Activated CD4-positive, alpha-beta T cell treated with anti-CD3 and anti-CD28 coated beads, Interleukin-2, amount 10 ng/mL, durations not matched to agents 24 days and 14 days (primary cell): ENCODE measurements at regions not wholly inside any gene's neighbourhood (a gene's known extent, or its start where the extent isn't known, plus 50 kb on each side); places are given as distances from the start of the nearest gene placed in this dataset.
"Not testable (repeated sequence)": the region's sequence is repeated elsewhere in the genome, so short reads cannot be mapped to it uniquely, and the experiment has no call there.

Experiments
- DNase-seq: peaks from one replicate; pipeline ENCODE4 v3.0.0; 2022
- H3K27ac Mint-ChIP-seq: one replicate; pipeline ENCODE4 v1.8.0; 2022; ENCODE audit warnings: mild to moderate bottlenecking, mixed read lengths
- H3K27me3 Mint-ChIP-seq: one replicate; pipeline ENCODE4 v1.8.0; 2022; ENCODE audit warnings: mixed read lengths
- H3K36me3 Mint-ChIP-seq: one replicate; pipeline ENCODE4 v1.8.0; 2022; ENCODE audit warnings: low read depth, mild to moderate bottlenecking, mixed read lengths
- H3K4me1 Mint-ChIP-seq: one replicate; pipeline ENCODE4 v1.8.0; 2021; ENCODE audit warnings: mixed read lengths
- H3K4me3 Mint-ChIP-seq: one replicate; pipeline ENCODE4 v1.8.0; 2022; ENCODE audit warnings: mild to moderate bottlenecking, moderate library complexity, mixed read lengths
- H3K9me3 Mint-ChIP-seq: one replicate; pipeline ENCODE4 v1.8.0; 2021; ENCODE audit warnings: mixed read lengths
- intact Hi-C: fragments of 100-400 bp; cut with micrococcal nuclease; formaldehyde crosslinking; loops from one replicate; pipeline ENCODE4 v1.15.1; 2023

DNA sequence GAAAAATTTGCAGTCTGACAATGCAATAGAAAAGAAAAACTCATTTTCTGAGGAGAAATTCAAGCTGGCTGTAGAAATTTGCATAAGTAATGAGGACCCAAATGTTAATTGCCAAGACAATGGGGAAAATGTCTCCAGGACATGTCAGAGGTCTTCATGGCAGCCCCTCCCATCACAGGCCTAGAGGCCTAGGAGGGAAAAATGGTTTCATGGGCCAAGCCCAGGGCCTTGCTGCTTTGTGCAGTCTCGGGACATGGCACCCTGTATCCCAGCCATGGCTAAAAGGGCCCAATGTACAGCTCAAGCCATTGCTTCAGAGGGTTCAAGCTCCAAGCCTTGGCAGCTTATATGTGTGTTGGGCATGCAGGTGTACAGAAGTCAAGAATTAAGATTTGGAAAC, 244.9 kb upstream of the ZFP42 start:
- H3K4me3 Mint-ChIP-seq, H3K4me1 Mint-ChIP-seq, H3K9me3 Mint-ChIP-seq, DNase-seq, H3K36me3 Mint-ChIP-seq, H3K27ac Mint-ChIP-seq, H3K27me3 Mint-ChIP-seq, intact Hi-C loops: not testable (repeated sequence)

DNA sequence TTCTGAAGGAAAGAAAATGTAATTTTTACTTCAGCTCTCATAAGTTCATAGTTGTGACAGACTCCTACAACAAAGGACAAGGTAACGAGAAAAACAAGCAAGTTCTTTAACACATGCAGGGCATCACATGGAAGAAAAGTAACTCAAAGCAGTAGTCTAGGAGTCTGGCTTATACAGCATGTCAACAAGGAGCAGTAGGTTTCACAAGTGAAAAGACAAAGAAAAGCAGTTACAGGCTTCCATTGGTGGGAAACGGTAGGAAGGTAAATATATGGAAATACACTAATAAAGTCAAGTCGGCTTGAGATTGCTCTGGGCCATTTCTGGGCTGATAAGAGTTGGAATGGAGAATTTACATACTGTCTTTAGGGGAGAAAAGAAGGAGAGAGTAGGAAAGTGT, 228.4 kb upstream of the ZFP42 start:
- H3K27me3 Mint-ChIP-seq: no peaks in the 10 kb centered on the region
- no peak for DNase-seq
- intact Hi-C loops: no loop called here
- no peaks in the 10 kb centered on the region for H3K36me3 Mint-ChIP-seq
- no peaks in the 10 kb centered on the region for H3K4me1 Mint-ChIP-seq
- no peak overlapping the region for H3K4me3 Mint-ChIP-seq
- H3K9me3 Mint-ChIP-seq: peaks cover 9% of the 10 kb centered on the region
- H3K27ac Mint-ChIP-seq: no peak overlapping the region

DNA sequence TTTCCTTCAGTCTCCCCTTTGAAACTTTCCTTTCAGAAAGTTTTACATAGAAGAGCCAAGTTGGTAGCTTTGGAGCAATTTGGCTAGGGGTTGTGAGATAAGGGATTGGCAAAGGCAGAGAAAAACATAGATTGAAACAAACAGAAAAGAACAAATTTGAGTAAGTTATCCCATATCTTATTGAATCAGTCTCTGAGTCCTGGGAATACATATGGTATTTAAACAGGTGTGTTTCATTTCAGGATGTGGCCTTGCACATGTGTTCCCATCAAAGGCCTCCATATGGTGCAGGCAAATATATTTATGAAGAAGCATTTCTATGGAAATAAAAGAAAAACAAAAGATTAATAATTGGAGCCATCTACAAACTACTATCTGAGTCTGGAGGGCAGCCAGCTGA, 227.9 kb upstream of the ZFP42 start:
- Mint-ChIP-seq H3K27me3 (no peaks in the 10 kb centered on the region), H3K36me3 (no peaks in the 10 kb centered on the region), H3K4me3 (no peak overlapping the region), H3K9me3 (peaks cover 9% of the 10 kb centered on the region), H3K27ac (no peak overlapping the region), H3K4me1 (no peaks in the 10 kb centered on the region)
- intact Hi-C loops: no loop called here
- DNase-seq: no peak

DNA sequence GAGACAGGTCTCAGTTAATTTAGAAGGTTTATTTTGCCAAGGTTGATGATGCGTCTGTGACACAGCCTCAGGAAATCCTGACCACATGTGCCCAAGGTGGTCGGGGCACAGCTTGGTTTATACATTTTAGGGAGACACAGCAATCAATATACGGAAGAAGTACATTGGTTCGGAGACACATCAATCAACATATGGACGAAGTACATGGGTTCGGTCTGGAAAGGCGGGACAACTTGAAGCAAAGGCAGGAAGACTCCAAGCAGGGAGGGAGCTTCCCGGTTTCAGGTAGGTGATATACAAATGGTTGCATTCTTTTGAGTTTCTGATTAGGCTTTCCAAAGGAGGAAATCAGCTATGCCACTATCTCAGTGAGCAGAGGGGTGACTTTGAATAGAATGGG, 225.2 kb upstream of the ZFP42 start:
- H3K27ac Mint-ChIP-seq: no peak overlapping the region
- H3K27me3 Mint-ChIP-seq: no peaks in the 10 kb centered on the region
- intact Hi-C loops: no loop called here
- H3K4me1 Mint-ChIP-seq: no peaks in the 10 kb centered on the region
- peaks cover 4% of the 10 kb centered on the region for H3K9me3 Mint-ChIP-seq
- no peak overlapping the region for H3K4me3 Mint-ChIP-seq
- no peaks in the 10 kb centered on the region for H3K36me3 Mint-ChIP-seq
- no peak for DNase-seq

DNA sequence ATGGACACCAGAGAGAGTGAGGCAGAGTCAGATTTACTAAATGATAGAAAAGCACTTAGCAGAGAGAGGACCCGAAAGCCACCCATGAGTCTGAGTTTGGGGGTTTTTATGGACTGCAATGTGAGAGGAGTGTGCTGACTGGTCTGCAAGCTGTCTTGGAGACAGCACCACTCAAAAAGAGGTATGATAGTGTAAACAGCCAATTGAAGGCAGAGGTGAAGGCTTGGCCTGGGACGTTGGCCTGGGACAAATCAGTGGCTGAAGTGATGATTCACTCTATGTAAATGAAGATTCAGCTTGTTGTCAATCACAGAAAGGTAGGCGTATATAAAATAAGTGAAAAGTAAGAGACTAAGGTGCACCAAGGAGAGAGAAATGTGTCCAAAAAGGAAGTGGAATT, 217.6 kb upstream of the ZFP42 start:
- no peak overlapping the region for H3K4me3 Mint-ChIP-seq
- no peaks in the 10 kb centered on the region for H3K4me1 Mint-ChIP-seq
- DNase-seq: no peak
- intact Hi-C loops: no loop called here
- no peaks in the 10 kb centered on the region for H3K27me3 Mint-ChIP-seq
- no peaks in the 10 kb centered on the region for H3K9me3 Mint-ChIP-seq
- no peaks in the 10 kb centered on the region for H3K36me3 Mint-ChIP-seq
- H3K27ac Mint-ChIP-seq: no peak overlapping the region

DNA sequence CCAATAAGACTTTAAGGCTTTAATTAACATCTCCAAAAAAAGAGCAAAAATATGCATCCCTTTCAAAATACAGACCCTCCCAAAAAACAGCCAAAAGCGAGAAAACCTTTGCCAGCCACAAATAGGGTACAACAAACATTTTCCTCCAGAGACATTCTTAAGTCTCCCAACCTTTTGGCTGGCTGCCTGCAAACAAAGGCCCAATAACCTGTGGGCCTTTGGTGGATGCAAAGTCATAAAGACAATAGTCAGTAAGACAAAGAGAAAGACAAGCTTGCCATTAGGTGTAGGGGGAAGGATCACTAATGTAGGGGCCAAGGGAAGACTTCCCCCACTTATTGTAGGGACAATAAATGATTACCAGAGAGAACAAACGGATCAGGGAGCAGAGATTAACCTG, 215.5 kb upstream of the ZFP42 start:
- no peaks in the 10 kb centered on the region for H3K27me3 Mint-ChIP-seq
- no peak overlapping the region for H3K27ac Mint-ChIP-seq
- intact Hi-C loops: no loop called here
- H3K4me3 Mint-ChIP-seq: no peak overlapping the region
- H3K4me1 Mint-ChIP-seq: no peaks in the 10 kb centered on the region
- no peak for DNase-seq
- no peaks in the 10 kb centered on the region for H3K9me3 Mint-ChIP-seq
- H3K36me3 Mint-ChIP-seq: no peaks in the 10 kb centered on the region

DNA sequence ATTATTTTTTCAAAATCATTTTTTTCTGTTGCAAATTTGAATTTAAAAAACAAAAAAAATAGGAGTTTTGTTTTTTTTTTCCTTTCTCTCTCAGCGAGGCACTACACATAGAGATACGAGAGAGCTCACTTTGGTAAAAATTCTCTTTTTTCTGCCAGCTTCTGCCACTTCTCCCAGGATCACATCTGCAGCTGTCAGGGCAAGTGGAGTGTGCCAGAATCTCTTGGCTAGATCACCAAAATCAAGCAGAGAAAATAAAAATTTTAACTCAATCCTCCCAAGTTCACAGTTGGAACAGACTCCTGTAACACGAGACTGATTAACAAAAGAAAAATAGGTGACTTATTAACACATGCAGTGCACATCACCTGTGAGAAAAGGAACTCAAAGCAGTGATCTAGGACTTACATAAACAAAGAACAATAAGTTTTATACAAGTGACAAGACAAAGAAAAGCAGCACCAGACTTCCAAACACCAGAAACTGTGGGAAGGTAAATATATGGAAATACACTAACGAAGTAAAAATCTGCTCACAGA, 213.2 kb upstream of the ZFP42 start:
- no peaks in the 10 kb centered on the region for H3K36me3 Mint-ChIP-seq
- H3K27ac Mint-ChIP-seq: no peak overlapping the region
- H3K4me1 Mint-ChIP-seq: no peaks in the 10 kb centered on the region
- no peaks in the 10 kb centered on the region for H3K27me3 Mint-ChIP-seq
- no peak overlapping the region for H3K4me3 Mint-ChIP-seq
- H3K9me3 Mint-ChIP-seq: no peaks in the 10 kb centered on the region
- DNase-seq: no peak
- intact Hi-C loops: no loop called here

DNA sequence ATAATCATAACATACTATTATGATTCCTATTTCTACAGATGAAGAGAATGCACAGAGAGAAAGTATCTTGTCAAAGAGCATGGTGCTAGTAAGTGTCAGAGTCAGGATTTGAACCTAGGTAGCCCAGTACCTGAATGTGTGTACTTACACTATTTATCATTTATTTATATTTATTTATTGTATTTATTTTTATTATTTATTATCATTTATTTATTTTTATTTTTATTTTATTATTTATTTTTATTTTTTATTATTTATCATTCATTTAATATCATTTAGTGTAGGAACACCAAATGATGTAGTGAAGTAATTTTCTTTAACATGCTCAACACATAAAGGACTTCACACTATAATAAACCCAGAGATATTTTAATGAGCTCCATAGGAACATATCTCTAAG, 209.4 kb upstream of the ZFP42 start:
- H3K36me3 Mint-ChIP-seq: no peaks in the 10 kb centered on the region
- intact Hi-C loops: no loop called here
- no peaks in the 10 kb centered on the region for H3K27me3 Mint-ChIP-seq
- H3K4me3 Mint-ChIP-seq: no peak overlapping the region
- H3K9me3 Mint-ChIP-seq: no peaks in the 10 kb centered on the region
- H3K4me1 Mint-ChIP-seq: no peaks in the 10 kb centered on the region
- H3K27ac Mint-ChIP-seq: no peak overlapping the region
- no peak for DNase-seq

DNA sequence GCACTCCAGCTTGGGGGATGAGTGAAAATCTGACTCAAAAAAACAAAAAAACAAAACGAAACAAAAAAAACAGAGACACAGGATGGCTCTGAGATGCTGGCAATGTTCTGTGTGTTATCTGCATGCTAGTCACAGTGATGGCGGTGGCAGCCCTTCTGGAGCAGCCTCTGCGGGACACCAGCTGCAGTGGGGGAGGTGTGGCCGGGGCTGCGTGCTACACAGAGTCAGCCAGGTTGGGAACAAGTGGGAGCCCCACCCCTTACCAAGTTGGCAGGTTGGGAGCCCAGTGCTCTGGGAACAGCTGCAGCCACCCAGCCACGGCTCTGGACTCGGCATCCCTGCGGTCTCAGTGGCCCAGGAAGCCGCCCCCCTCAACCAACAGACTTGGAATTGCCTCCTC, 206.5 kb upstream of the ZFP42 start:
- H3K4me3 Mint-ChIP-seq: no peak overlapping the region
- H3K9me3 Mint-ChIP-seq: no peaks in the 10 kb centered on the region
- intact Hi-C loops: no loop called here
- DNase-seq: no peak
- H3K4me1 Mint-ChIP-seq: no peaks in the 10 kb centered on the region
- no peak overlapping the region for H3K27ac Mint-ChIP-seq
- no peaks in the 10 kb centered on the region for H3K27me3 Mint-ChIP-seq
- H3K36me3 Mint-ChIP-seq: no peaks in the 10 kb centered on the region

DNA sequence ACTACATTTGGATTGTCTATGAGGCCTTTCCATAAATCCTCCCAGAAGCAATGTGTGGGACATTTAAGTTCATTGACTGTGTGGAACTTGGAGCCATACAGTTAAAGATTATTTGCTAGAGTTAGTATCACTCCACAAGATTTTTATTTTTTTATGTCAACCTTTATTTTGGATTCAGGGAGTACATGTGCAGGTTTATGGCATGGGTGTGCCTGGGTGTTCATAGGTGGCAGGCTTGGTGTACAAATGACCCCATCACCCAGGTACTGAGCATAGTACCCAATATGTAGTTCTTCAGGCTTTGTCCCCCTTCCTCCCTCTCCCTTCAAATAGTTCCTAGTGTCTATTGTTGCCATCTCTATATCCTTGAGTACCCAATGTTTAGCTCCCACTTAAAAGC, 199.8 kb upstream of the ZFP42 start:
- intact Hi-C loops: no loop called here
- Mint-ChIP-seq H3K27ac (no peak overlapping the region), H3K4me1 (no peaks in the 10 kb centered on the region), H3K27me3 (no peaks in the 10 kb centered on the region), H3K4me3 (no peak overlapping the region), H3K36me3 (no peaks in the 10 kb centered on the region), H3K9me3 (peaks cover 5% of the 10 kb centered on the region)
- DNase-seq: no peak

DNA sequence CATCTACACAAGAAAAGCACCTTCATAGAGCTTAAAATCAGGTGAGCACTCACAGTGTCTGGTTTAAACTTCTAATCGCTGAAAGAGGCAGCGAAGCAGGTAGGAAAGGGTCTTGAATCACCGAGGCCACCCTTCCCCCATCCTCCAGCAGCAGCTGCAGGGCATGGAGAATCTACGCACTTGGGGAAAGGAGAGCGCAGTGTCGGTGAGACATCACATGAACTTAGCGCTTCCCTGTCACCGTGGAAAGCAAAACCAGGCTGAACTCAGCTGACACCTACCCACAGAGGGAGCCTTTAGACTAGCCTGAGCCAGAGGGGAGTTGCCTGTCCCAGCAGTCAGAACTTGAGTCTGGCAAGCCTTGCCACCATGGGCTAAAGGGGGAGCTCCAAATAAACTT, 197.2 kb upstream of the ZFP42 start:
- no peaks in the 10 kb centered on the region for H3K27me3 Mint-ChIP-seq
- no peaks in the 10 kb centered on the region for H3K4me1 Mint-ChIP-seq
- H3K27ac Mint-ChIP-seq: no peak overlapping the region
- no peak for DNase-seq
- H3K36me3 Mint-ChIP-seq: no peaks in the 10 kb centered on the region
- peaks cover 5% of the 10 kb centered on the region for H3K9me3 Mint-ChIP-seq
- H3K4me3 Mint-ChIP-seq: no peak overlapping the region
- intact Hi-C loops: no loop called here

DNA sequence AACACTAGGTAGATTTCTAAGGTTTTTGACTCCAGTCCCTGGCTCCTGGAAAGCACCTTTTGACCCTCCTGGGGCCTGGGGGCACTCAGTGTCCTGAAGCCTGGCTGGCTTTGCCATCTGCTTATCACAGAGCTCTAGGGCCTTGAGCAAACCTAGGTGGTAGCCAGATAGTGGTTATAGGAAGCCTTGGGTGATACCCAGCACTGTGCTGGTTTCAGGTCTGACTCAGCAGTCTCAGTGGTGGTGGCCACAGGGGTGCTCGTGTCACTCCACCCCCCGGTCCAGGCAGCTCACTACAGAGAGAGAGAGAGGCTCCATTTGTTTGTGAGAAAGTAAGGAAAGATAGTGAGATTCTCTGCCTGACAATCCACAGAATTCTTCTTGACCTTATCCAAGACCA, 195.8 kb upstream of the ZFP42 start:
- Mint-ChIP-seq H3K4me1 (no peaks in the 10 kb centered on the region), H3K27me3 (no peaks in the 10 kb centered on the region), H3K4me3 (no peak overlapping the region), H3K9me3 (peaks cover 5% of the 10 kb centered on the region), H3K27ac (no peak overlapping the region), H3K36me3 (no peaks in the 10 kb centered on the region)
- intact Hi-C loops: no loop called here
- no peak for DNase-seq

DNA sequence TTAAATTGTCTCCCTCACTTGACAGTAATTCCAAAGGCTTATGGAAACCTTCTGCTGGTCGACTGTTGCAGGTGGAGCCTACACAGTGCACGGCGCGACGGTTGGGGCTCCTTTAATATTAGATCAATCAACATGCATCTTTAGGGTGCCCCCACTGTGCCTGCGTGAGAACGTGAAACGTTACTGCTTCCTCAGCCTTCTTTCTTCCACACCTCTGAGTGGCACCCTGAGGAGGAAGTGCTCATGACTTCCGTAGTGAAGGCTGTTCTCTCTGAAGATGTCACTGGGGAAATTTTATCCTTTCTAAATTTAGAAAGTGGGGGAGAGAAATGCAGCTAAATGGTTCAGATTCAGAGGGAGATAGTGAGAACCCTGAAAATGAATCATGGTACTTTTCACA, 184.0 kb upstream of the ZFP42 start:
- Mint-ChIP-seq H3K27me3 (no peaks in the 10 kb centered on the region), H3K27ac (no peak overlapping the region), H3K36me3 (no peaks in the 10 kb centered on the region), H3K9me3 (peaks cover 20% of the 10 kb centered on the region), H3K4me1 (no peaks in the 10 kb centered on the region), H3K4me3 (no peak overlapping the region)
- intact Hi-C loops: no loop called here
- DNase-seq: no peak

DNA sequence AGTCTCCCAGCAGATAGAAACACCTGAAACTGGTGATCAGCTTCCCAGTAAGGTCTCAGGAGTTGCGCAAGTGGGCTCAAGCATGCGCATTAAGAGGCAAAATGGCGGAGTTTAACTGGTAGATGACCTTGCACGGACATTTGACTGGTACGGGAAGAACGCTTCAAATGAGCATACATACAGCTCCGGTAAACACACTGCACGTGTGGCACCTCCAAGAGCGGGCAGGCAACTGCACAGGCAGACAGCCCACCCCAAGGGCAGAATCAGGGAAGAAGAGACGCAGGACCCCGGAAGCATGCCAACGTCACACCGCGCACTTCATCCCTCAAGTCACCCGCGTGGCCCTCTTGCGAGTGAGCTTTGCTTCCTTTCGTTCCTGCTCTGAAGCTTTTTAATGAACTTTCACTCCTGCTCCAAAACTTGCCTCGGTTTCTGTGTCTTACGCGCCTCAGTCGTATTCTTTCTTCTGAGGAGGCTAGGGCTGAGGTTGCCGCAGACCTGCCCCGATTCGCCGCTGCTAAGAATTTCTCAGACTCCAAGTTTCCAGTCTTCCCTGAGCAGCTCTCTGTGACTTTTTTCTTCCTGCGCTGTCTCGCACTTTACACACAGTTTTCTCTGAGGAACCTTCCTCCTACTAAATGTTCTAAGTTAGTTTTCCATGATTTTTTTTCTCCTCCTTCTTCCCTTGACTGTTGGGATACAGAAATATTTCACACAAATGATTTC, 180.7 kb upstream of the ZFP42 start:
- no peak for DNase-seq
- H3K27ac Mint-ChIP-seq: peak overlapping the region; percentile 69

DNA sequence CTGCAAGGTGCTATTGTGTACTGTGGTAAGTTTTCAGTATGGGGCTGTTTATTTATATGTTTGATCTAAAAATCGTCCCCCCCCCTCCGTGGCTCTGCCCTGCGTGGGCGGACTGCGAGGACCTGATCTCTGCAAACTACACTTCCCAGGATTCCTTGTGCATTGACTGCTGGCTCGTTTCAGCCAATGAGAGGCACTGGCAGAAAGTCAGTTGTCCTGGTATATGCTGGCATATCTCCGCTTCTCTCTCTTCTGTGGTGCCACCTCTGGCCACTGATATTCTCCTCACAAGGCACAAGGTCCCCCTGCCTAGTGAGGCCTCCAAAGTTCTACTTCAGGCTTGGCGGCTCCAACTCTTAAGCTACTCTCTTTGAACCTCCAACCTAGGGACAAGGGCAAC, 168.8 kb upstream of the ZFP42 start:
- no peak for DNase-seq
- H3K4me1 Mint-ChIP-seq: no peaks in the 10 kb centered on the region
- no peaks in the 10 kb centered on the region for H3K36me3 Mint-ChIP-seq
- H3K27me3 Mint-ChIP-seq: no peaks in the 10 kb centered on the region
- no peak overlapping the region for H3K4me3 Mint-ChIP-seq
- intact Hi-C loops: no loop called here
- peaks cover 9% of the 10 kb centered on the region for H3K9me3 Mint-ChIP-seq
- H3K27ac Mint-ChIP-seq: no peak overlapping the region

More for the DNA sequence above, 180.7 kb upstream of the ZFP42 start:
- Mint-ChIP-seq H3K9me3 (peaks cover 15% of the 10 kb centered on the region), H3K4me3 (peak overlapping the region; percentile 52), H3K4me1 (no peaks in the 10 kb centered on the region), H3K27me3 (no peaks in the 10 kb centered on the region), H3K36me3 (no peaks in the 10 kb centered on the region)
- intact Hi-C loops: no loop called here
